ENCODE measurements at regions not wholly inside any gene's neighbourhood (a gene's known extent, or its start where the extent isn't known, plus 50 kb on each side); places are given as distances from the start of the nearest gene placed in this dataset.

DNA sequence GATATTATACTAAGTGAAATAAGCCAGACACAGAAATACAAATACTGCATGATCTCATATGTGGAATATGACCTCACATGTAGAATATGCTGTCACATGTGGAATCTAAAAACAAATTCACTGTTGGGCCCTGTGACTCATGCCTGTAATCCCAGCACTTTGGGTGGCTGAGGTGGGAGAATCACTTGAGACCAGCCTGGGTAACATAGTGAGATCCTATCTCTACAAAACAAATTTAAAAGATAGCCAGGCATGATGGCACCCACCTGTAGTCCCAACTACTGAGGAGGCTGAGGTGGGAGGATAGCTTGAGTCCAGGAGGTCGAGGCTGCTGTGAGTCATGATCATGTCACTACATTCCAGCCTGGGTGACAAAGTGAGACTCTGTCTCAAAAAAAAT, 160.3 kb downstream of the PTEN start:
- DNase-seq: no peak

DNA sequence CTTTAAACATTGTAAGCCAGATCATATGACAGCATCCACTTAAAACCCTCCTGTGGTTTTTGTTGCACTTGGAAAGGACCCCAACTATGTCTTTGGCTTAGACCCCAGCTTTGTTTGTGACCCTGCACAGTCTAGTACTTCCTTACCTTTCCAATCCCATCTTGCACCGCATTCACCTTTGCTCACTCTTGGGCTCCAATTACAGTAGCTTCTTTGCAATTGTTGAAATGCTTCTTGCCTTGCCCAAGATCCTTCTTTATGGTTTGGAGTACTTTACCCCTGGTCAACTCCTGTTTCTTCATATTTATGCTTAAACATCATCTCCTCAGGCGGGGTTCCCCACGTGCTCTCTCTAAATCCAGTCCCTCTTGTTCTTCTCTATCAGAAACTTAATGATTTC, 162.6 kb downstream of the PTEN start:
- DNase-seq: no peak

DNA sequence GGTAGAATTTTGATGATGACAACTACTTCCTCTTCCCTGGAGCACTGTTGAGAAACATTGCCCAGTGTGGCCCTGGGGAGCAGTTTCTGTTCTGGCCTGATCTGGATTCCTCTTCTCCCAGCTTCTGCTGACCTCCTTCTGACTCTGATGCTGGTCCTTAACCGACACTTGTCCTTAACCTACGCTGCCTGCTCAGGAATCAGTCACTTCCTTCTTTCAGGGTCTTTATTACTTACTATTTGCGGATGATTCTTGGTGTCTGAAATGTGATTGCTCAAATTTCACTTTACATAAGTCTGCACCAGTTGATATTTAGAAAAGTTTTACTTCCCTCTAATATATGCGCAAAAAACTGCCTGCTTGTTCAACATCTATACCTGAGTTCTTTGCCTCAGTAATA, 164.1 kb downstream of the PTEN start:
- no peak for DNase-seq

DNA sequence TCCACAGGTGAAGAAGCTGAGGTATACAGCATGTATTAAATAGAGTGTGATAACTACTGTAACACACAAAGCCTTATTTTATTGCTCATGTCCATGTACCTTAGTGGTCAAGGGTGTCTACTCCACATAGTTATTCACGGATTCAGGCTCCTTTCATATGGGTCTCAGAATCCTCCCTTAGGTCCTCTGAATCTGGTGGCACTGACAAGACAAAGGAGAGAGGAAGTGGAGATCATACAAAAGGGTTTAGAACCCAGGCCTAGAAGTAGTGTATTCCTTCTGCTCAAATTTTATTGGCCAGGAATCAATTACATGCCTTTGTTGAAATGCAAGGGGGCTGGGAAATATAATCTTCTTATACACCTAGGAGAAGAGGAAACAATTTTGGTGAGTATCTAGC, 164.6 kb downstream of the PTEN start:
- no peak for DNase-seq

DNA sequence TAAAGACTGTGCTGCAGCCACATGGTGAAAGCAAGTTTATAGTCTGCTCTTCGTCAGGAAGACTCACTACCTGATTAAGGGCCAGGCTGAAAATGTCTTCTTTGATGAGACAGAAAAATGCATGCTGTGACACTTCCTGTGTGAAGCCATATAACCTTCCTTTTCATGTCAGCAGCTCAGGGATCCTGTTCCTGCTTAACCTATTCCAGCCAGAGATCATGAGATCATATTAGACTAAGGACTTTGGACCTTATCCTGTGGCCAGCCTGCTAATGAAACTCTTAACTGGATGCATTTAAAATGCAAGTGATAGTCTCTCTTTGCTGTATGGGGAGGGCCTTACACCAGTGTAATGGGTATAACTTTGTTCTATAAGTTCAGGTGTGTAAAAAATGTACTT, 165.2 kb downstream of the PTEN start:
- no peak for DNase-seq

DNA sequence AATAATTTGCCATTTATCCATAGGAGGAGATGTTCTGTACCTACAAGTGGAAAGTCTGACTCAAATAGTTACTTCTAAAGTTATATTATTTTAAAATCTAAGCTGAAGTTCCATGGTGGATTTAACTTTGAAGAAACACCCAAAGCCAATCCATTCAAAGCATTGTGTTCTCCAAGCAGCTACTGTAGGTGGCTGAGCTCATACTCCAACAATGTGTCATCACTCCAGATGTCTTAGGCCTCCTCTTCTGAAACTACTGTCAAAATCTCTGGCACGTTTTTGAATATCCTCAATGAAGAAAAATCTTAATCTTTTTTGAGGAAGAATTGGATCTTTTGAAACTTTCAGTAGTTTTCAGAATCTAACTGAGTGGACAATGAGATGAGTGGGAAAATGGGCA, 169.1 kb downstream of the PTEN start:
- DNase-seq: no peak

DNA sequence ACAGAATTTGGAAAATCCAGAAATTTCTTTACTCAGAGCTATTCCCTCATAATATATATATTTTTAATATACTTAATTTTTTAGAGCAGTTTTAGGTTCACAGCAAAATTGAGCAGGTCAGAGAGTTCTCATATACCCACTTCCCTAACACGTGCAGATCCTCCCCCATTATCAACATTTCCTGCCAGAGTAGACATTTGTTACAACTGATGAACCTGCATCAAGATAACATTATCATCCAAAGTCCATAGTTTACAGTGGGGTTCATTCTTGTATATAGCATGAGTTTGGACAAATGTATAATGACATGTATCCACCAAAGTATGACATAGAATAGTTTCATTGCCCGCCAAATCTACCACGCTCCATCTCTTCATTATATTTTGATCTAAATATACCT, 170.0 kb downstream of the PTEN start:
- no peak for DNase-seq

DNA sequence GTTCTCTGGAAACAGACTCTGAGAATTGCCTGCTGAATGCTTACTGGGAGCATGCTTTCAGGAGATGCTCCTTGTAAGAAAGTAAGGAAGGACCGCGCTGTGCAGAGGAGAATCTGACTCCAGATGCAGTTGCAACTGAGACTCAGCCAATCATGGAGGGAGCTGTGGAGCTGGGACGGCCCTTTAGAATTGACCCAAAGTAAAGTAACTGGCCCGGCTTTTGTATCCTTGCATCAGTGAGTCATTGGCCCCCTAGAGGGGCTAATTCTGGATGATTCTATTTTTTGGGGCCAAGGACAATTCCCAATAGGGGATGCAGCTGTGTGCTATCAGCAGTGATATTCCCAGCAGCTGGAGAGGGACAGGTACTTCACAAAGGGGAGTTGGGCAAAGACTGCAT, 170.4 kb downstream of the PTEN start:
- no peak for DNase-seq

DNA sequence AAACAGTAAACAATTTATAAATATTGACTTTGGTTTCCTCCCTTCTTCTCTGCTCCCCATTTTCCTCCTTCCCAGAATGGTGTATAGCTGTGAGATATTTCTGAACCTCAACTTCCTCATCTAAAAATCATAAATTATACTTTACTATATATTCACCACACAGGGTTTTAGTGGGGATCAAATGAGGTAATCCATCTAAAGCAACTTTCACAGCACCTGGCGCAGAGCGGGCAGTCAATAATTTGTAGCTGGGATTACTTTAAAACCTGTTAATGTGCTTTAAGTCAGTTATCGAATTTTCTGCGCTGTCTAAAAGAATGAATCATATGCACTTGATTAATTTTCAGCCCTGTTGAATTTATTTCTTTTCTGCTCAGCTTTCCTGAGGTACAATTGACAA, 172.7 kb downstream of the PTEN start:
- no peak for DNase-seq

DNA sequence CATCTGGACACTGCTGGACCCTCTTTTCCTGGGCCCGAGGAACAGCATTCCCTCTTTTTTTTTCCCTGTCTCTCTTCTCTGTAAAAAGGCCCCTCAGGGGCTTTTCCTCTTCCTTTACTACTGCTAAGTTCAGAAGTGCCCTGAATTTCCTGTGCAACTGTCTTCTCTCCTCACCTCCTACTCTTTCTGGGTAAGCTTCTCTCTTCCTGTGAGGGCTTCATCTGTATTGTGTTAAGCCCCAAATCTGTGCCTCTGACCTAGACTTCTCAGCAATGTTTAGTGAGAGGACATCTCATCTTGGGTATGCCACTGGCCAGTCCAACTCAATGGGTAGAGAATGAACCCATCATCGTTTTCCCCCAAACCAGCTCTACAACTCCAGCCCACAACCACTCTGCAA, 174.2 kb downstream of the PTEN start:
- no peak for DNase-seq

DNA sequence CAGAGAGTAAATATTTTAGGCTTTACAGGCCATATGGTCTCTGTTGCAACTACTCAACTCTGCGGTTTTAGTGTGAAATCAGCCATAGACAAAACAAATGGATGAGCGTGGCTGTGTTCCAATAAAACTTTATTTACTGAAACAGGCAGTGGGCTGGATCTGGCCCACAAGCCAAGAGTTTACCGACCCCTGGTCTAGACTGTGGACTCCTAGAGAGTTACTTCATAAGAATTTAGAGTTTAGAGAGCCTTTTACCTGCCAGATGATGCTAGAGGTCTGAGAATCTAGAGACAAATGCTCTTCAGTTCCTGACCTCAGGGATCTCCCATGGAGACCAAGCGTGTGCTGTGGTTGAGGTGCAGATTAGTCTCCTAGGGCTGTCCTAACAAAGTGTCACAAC, 174.8 kb downstream of the PTEN start:
- no peak for DNase-seq

DNA sequence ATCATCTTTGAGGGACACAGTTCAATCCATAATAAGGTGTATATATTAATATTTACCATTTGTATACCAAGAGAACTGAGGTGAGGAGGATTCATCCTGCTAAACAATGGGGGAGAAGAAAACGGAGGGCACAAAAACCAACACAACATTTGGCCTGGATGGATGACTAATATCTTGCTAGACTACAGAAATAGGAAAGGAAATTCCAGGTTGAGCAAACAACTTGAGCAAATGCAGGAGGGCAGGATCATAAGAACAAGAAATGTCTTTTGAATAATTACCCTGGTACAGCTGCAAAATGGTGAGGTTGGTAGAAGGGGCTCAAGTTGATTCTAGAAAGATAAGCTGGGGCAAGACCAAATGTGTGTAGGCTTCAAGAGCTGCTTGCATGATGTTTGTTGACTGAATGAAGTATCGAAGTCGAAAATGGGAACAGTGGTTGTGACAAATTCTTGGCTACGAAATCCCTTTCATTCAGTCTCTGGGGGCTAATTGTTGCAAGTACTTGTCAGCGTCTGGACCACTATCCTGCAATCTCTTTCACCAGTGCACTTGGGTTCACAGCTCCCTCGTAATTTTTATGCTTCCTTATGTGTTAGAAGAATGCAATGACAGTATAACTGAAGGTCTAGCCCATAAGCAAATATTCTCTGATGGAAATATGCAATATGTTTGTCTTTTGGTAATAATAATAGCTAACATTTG, 176.2 kb downstream of the PTEN start:
- DNase-seq: no peak

DNA sequence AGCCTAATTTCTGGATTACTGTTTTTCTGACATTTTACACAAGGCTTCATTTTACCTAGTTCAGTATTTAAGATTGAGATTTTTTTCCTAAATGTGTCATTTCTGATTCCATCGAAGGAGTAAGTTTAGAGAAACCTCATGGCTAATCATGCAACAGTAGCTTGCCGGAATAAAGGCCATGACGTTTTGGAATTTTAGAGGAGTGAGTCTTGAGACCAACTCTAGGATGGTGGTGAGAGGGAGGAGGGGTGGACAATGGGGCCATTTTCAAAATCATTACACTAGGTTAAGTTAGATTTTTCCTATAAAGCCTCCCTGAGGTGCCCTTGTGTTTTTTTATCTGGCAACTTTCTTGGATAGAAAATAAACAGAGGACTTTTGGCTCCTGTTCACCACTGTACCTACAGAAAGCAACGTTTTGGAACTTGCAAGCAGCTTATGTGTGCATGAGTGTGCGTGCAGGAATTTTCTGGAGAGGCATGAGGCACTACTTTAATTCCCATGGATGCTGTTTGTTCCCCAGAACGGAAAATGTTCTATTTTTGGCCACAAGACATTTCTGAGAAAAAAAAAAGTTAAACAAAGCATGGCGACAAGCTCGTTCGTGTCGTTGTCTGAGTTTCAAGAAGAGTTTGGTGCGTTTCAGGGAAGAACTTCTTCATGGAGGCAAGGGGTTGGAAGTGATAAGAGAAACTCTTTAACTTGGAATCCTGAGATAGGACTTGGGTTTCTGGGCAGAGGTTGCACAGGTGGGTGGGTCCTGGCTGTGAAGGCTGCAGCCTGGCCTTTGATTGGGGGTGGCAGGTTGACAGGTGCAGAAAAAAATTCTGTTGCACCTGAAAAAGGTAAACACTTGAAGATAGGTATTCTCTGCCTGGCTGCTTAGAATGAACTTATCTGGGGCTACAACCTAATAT, 178.1 kb downstream of the PTEN start:
- DNase-seq: no peak

DNA sequence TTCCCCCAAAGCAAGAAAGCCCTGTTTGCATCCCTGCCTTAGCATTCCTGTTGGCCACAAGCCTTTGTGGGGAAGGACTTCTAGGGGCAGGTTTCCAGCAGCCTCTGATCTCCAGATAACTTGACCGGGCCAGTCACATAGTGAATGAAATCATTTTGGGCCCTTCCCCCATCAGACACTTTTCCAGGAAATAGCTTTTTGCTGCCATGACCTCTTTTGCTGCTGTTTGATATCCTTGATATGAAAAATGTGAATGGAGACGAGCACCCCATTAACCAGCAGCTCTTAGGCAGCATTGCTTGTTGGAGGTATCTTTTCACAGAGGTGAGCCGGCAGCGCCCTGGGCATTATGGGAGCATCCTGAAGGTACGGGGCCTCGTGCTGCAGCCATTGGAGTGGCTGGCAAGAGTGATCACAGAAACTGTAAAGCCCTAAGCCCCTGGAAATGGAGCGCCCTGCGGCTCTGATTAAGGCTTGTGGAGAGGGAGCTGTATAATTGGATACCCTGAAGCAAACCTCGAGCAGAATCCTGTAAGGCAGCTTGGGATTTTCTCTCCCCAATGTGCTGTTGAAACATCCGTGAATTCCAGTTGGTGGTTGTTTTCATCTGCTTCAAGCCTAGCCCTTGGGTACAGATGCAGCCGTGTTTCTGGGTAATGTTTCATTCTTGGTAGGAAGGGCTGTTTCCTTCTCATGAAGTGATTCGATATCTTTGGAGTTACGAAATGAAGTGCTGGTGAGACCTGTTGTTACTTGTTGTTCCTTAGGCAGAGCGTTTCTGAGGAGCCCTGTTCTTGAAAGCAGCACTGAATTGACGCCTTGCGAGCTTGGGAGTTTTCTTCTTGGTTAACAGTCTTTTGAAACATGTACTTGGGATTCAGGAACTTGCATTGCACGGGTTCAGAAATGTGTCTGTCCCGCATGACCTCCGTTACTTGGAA, 179.0 kb downstream of the PTEN start:
- DNase-seq: no peak

DNA sequence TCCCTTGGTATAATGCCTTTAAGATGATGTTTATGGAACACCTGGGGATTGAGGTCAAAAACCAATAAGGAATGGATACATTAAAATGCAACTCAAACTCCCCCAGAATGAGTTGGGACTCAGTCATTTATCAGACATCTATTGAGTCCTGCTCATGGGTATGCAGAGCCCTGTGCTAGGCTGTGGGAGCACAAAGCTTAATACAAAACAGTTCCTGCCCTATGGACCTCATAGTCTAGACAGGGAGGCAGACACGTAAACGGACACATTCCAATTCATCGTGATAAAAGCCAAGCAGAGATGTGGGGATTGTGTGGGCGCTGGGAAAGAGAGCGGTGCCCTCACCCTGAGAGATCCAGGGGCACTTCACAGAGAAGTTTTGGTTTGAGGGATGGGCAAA, 181.7 kb downstream of the PTEN start:
- no peak for DNase-seq

DNA sequence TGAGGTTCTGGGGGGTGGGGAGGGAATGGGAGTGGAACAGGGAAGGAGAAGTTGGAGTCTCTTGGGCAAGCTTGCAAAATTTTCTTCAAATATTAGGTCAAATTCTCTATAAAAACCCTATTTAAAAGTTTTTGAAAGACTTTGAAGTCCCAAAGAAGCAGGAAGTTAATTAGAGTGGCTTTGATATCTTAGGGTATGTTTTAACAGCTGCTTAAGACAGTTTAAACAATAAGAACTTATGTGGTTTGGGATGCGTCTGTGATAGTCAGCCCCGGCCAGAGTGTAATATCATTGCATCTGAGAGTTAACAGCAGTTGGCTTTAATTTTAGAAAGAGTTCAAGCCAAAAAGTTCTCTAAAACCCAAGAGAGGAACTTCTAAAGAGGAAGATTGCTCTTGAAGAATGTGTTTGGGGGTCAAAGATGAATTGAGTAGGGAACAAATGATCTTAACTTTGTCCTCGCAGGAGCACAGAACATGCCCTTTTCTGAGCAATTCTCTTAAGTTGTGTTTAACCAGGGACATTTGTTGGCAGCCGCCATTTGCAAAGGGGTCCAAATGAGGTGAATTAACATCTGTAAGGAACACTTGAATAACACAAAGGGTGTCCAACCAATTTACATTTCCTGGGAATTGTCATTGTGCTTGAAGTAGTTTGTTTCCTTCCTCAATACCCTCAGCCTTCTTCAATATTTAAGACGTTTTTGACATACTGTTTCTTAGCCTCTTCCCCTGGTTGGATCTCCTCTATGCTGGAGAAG, 182.4 kb downstream of the PTEN start:
- peak in 1 of 2 donors; percentile 16 for DNase-seq

DNA sequence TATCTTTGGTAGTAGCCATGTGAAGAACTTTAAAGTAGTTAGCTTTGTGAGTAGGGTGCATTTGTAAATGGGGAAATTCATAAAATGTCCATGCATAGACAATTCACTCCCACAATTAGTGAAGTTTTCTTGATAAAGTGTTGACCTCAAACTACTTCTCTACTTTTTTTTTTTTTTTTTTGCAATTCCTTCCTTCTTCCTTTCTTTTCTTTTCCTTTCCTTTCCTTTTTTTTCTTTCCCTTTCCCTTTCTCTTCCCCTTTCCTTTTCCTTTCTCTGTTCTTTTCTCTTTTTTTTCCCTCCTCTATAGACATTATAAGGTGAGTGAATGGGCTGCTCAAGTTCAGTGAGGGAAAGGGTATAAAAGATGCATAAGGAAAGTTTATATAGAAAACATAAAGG, 184.2 kb downstream of the PTEN start:
- no peak for DNase-seq

DNA sequence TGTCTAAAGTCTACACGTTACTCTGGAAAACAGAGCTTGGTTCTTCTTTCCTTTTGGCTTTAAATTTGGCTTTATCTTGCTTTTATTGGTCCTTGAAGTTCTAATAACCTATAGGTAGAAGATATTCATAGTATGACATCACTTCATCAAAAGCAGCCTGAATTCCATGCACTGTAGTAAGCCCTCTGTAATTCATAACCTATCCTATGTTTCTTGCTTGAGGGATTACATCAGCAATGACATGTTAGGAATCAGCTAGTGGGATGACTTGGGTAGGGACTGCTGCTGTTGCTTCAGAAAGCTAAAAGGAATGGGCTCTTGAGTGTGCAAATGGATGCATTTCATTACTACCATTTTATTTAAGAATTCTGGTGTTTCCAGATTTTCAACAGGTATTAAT, 184.9 kb downstream of the PTEN start:
- DNase-seq: no peak

DNA sequence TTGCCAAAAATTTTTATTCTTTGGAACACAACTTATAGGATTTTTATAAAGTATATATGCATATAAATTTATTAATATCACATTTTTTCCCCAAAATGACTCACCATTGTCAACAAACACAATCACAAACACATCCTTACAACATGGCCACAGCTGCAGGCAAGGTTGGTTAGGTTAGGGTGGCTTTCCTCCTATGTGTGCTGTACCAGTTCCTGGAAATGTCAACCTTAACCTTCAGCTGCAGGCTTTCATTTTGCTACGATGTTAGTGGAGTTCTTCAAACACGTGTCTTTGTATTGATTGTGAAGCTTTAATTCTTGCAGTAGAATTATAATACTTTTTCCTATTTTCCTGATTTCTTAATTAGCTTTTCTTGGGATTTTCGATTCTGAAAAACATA, 185.8 kb downstream of the PTEN start:
- DNase-seq: no peak

DNA sequence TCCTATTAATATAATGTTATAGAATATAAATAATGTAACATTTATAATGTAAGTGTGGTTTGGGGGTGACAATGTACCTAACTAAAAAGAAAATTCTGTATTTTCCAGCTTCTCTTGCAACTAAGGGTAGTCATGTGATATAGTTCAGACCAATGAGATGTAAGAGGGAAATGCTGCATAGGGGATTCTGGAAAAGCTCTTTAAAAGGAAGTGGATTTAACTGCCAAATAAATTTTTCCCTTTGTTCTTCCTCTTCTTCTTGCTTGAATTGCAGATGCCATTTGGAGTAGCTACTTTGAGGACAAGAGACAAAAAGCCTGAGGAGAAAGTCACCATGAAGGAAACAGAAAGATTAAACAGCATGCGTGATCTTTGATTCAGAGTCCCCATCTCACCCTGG, 194.3 kb downstream of the PTEN start:
- DNase-seq: no peak

DNA sequence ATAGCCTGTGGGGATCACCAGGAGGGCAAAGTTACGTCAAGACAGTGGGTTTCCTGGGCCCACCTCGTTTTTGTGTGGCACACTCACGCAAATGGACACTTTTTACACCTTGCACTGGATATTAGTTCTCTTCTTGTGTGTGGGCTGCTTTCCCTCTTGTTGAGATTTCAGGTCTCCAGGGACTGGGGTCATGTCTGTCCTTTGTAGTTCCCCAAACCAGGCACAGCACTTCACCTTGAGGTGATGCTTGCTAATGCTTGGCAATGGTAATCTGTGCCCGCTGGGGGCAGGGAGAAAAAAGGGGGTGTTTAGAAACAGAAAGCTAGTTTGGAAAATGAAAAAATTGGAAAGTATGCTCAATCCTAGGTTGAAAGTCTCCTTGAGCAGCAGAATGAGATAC, 195.3 kb downstream of the PTEN start:
- no peak for DNase-seq

DNA sequence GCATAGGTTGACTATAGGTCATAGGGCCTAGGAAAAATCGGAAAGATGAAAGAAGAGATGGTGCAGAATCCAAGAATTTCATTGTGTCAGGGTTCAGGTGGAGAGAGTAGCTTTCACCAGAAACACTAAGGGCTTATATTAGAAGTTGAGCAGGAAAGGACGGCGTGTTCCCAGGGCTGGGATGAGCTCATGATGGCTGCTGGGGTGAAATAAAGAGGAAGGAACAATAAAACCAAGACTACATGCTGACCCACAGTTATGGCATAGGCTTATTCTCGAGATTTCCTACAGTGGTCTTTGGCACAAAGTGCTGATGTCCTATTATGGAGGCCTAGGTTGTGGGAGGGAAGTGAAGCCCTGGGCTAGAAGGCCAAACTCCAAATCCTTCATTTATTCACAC, 195.8 kb downstream of the PTEN start:
- DNase-seq: no peak

DNA sequence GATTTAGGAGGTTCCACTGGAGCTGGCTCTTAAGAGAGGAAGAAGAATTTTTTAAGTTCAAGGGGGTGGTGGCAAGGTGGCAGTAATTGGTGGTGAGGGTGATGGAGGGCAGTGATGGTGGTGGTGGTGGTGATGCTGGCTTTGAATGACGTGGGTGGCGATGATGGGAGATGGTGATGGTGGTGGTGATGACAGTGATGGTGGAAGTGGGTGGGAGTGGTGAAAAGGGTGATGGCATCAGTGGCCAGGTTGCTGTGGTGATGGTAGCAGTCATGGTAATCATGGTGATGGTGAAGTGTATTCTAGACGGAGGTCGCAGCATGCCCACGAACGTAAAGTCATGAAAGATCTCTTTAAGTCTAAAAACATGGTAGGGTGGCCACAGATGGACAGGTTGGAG, 197.3 kb downstream of the PTEN start:
- DNase-seq: no peak
